ENCODE measurements at regions not wholly inside any gene's neighbourhood (a gene's known extent, or its start where the extent isn't known, plus 50 kb on each side); places are given as distances from the start of the nearest gene placed in this dataset.

DNA sequence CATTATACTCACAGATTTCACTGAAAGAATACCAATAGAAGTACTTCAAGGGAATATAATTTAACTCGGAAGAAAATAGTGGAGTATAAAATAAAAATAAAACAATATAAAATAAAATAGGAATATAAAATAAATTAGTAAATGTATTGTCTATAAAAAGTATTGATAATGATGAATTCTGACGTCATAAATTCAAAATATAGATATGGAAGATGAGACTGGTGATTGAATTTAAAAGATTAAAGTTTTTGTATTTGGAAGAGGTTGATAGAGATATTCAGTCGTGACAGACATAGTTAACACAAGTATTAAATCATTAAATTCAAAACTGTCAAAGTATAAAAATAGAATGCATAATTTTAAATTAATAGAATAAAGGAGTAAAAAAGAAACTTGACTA is 964.9 kb upstream of the C9orf72 start:
- TF ChIP-seq, protein P1, sequence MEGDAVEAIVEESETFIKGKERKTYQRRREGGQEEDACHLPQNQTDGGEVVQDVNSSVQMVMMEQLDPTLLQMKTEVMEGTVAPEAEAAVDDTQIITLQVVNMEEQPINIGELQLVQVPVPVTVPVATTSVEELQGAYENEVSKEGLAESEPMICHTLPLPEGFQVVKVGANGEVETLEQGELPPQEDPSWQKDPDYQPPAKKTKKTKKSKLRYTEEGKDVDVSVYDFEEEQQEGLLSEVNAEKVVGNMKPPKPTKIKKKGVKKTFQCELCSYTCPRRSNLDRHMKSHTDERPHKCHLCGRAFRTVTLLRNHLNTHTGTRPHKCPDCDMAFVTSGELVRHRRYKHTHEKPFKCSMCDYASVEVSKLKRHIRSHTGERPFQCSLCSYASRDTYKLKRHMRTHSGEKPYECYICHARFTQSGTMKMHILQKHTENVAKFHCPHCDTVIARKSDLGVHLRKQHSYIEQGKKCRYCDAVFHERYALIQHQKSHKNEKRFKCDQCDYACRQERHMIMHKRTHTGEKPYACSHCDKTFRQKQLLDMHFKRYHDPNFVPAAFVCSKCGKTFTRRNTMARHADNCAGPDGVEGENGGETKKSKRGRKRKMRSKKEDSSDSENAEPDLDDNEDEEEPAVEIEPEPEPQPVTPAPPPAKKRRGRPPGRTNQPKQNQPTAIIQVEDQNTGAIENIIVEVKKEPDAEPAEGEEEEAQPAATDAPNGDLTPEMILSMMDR (IDR thresholded peaks at IDR 0.05): no peak
- no peak for TF ChIP-seq POLR2A (IDR thresholded peaks at IDR 0.05)
